Stimulated activated CD8-positive, alpha-beta memory T cell treated with anti-CD3 and anti-CD28 coated beads, Interleukin-2, amount 100 ng/mL, for 1 hour (primary cell): ENCODE measurements at regions not wholly inside any gene's neighbourhood (a gene's known extent, or its start where the extent isn't known, plus 50 kb on each side); places are given as distances from the start of the nearest gene placed in this dataset.

Experiments
- DNase-seq, 2 donors: peaks; one replicate each; pipeline ENCODE4 v3.0.0-alpha.2; 2020; ENCODE audit warnings: low read depth in 2 of 2

- no peak for DNase-seq
Measured at GRCh38 chr9:84586662-84587061, 82.9 kb upstream of the NTRK2 start.

GRCh38 chr9:84587153-84587552 lies 82.4 kb upstream of the NTRK2 start:
- no peak for DNase-seq

GRCh38 chr9:84589542-84589941 lies 80.0 kb upstream of the NTRK2 start:
- no peak for DNase-seq

GRCh38 chr9:84590706-84591105 lies 78.8 kb upstream of the NTRK2 start:
- DNase-seq: no peak

- no peak for DNase-seq
Measured at GRCh38 chr9:84592918-84593317, 76.6 kb upstream of the NTRK2 start.

- no peak for DNase-seq
Measured at GRCh38 chr9:84593352-84593751, 76.2 kb upstream of the NTRK2 start.

GRCh38 chr9:84597131-84597530 lies 72.4 kb upstream of the NTRK2 start:
- DNase-seq: no peak

GRCh38 chr9:84598921-84599636 lies 70.5 kb upstream of the NTRK2 start:
- no peak for DNase-seq

- no peak for DNase-seq
Measured at GRCh38 chr9:84600739-84601138, 68.8 kb upstream of the NTRK2 start.

GRCh38 chr9:84604223-84604622 lies 65.3 kb upstream of the NTRK2 start:
- no peak for DNase-seq

GRCh38 chr9:84609779-84610178 lies 59.8 kb upstream of the NTRK2 start:
- DNase-seq: no peak

GRCh38 chr9:84613431-84613830 lies 56.1 kb upstream of the NTRK2 start:
- DNase-seq: no peak

GRCh38 chr9:84615544-84615943 lies 54.0 kb upstream of the NTRK2 start:
- no peak for DNase-seq

- no peak for DNase-seq
Measured at GRCh38 chr9:84617411-84618029, 52.0 kb upstream of the NTRK2 start.
